GM21423 (cell line): ENCODE measurements at regions not wholly inside any gene's neighbourhood (a gene's known extent, or its start where the extent isn't known, plus 50 kb on each side); places are given as distances from the start of the nearest gene placed in this dataset.

Experiments used
- ATAC-seq: cut with Tn5 transposase; IDR thresholded peaks from one replicate; pipeline ENCODE4 v1.9.1; 2021; ENCODE audit warnings: mild to moderate bottlenecking, moderate library complexity; ENCODE audit not compliant: unreplicated experiment

GRCh38 chr5:61894046-61894445, 412.0 kb upstream of the KIF2A start:
- ATAC-seq: no peak

GRCh38 chr5:61896811-61897210, 409.2 kb upstream of the KIF2A start:
- ATAC-seq: no peak

DNA sequence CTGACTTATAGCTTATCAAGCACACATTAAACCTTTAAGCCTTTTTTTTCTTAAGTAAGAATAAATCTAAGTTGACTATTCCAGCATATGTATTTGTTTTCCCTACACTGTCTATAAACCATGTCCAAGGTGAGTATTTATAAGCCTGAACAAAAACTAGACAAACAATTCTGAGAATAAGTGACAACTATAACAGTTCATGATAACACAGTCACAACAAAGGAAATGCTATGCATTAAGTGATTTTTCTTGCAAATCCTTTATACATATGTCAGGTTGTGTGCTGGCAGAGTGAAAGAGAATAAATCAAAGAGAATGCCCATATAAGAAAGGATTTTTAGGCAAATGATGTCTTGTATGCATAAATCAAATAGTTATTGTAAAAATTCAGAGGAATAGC, 408.8 kb upstream of the KIF2A start:
- no peak for ATAC-seq

- ATAC-seq: no peak
These were observed 404.0 kb upstream of the KIF2A start for GRCh38 chr5:61901997-61902396.

DNA sequence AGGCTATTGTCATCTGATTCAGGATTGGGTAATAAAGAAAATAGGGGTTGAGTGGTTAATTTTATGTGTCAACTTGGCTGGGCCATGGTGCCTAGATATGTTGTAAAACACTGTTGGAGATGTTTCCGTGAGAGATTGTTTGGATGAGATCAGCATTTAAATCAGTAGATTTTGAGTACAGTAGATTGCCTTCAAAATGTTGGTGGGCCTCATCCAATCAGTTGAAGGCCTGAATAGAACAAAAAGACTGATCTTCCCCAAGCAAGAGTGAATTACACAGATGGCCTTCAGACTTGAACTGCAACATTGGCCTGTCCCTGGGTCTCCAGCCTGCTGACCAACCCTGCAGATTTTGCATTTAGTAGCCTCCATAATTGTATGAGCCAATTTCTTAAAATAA, 401.3 kb upstream of the KIF2A start:
- ATAC-seq: no peak

DNA sequence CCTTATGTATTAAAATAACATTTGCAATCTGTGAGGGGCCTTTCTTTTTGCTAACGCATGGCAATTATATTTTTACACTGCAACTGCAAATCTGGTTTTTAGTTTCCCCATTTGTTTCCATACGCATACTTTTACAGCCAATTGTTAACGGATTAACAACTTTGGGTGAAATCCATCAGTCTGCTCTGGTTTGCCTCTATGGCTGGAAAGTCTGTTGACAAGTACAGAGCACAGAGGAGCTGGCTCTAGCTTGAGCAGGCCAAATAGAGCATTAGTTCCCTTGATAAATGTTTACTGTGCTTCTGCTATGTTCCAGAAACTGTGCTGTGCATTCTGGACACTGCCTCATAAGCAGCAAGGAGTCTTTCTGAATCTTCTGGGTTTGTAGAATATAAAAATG, 400.4 kb upstream of the KIF2A start:
- no peak for ATAC-seq

- ATAC-seq: no peak
These were observed 399.2 kb upstream of the KIF2A start for GRCh38 chr5:61906820-61907219.

- ATAC-seq: no peak
These were observed 398.0 kb upstream of the KIF2A start for GRCh38 chr5:61907995-61908394.

- no peak for ATAC-seq
These were observed 395.2 kb upstream of the KIF2A start for GRCh38 chr5:61910771-61911170.

- no peak for ATAC-seq
These were observed 393.4 kb upstream of the KIF2A start for GRCh38 chr5:61912559-61912958.

DNA sequence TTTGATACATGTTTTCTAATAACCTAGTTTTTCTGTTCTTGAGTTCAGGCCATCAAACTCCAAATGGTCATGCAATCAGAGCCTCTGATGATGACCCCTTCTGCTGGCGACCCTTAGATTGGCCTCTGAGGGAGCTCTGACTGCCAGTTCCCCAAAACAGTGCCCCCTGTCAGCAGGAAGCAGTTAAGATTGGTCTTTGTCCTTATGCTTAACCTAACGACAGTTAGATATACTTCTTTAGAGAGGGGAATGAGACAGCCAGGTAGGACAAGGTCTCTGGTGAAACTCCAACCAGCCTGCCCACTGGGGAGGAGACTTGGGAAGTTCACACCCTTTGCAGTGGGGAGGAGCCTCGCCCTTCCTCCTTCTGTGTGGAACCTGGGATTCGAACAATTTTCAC, 390.4 kb upstream of the KIF2A start:
- ATAC-seq: no peak

GRCh38 chr5:61916621-61917620, 389.1 kb upstream of the KIF2A start:
- no peak for ATAC-seq

GRCh38 chr5:61918611-61919010, 387.4 kb upstream of the KIF2A start:
- no peak for ATAC-seq

- no peak for ATAC-seq
These were observed 386.1 kb upstream of the KIF2A start for GRCh38 chr5:61919920-61920319.

DNA sequence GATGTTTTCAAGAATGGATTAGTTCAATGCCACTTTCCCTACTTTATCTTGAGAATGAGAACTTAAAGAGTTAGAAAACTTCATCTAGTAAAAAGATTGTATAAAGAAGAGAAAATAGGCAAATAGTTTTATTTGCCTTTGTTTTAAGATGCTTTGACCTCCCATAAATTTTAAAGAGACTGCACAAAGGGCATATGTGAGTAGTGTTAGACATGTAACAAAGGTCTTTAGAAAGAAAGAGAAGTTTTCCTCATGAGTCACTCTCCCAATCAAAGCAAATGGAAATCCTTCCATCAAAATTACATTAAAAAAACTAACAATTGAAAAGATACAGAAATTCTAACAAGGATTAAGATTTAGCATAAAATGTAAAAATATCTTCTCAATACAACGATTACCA, 381.8 kb upstream of the KIF2A start:
- ATAC-seq: no peak

- no peak for ATAC-seq
These were observed 379.1 kb upstream of the KIF2A start for GRCh38 chr5:61926911-61927310.

DNA sequence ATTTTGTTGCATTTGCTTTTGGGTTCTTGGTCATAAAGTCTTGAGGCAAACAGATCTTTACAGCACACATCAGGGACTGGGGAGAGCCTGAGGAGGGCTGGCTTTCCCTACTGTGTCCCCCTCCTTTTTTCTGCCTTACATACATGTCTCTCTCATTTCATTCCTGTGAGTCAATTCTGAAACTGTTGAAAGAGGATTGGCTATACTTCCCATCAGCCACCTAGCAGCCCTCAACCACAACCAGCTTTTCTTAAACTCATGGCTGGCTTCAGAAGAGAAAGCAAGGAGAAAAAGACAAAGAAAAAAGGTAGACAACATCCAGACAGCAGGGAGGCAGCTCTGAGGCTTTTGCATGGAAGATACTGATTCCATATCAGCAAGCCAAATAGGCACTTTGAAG, 374.8 kb upstream of the KIF2A start:
- no peak for ATAC-seq

DNA sequence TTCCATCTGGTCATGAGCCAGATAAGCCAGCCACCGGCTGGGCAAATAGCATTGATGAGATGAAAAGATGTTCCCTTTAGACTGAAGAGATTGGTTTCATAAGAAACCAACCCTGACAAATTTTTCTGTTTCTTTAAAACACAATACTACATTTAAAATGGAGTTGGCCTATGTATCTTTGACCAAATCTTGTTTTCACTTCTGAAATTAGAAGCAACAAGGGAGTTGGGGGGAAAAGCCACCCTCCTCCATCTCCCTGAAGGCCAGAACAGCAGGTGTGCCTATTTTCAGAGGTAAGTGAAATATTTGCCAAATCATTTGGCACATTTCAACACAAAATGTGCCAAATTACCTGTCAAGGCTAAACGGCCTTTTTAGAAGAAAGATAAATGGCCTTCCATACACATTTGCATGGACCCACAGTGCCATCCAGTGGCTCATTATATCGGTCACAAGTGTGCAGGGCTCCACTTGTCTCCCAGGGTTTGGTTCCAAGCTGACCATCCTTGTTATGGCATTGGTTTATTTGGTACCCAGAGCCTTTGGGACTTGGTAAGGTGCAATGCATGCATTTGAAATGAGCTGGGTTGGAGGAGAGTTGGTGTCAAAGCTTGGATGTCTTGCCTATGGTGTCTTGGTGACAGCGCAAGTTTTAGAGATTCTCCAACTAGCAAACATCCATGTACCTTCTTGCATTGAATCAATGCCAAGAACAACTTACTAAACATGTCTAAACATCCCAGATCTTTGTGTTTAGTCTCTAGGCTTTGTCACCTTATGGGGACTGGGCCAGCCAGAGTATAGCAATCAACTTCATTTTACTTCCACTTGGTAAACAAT, 372.0 kb upstream of the KIF2A start:
- ATAC-seq: peak; percentile 68

GRCh38 chr5:61941637-61942036, 364.4 kb upstream of the KIF2A start:
- no peak for ATAC-seq

GRCh38 chr5:61942462-61943049, 363.4 kb upstream of the KIF2A start:
- no peak for ATAC-seq

- no peak for ATAC-seq
These were observed 362.3 kb upstream of the KIF2A start for GRCh38 chr5:61943713-61944112.
